ENCODE measurements at regions not wholly inside any gene's neighbourhood (a gene's known extent, or its start where the extent isn't known, plus 50 kb on each side); places are given as distances from the start of the nearest gene placed in this dataset.

GRCh38 chr3:193942516-193943055, 193.4 kb upstream of the HES1 start:
- TF ChIP-seq, protein P1, sequence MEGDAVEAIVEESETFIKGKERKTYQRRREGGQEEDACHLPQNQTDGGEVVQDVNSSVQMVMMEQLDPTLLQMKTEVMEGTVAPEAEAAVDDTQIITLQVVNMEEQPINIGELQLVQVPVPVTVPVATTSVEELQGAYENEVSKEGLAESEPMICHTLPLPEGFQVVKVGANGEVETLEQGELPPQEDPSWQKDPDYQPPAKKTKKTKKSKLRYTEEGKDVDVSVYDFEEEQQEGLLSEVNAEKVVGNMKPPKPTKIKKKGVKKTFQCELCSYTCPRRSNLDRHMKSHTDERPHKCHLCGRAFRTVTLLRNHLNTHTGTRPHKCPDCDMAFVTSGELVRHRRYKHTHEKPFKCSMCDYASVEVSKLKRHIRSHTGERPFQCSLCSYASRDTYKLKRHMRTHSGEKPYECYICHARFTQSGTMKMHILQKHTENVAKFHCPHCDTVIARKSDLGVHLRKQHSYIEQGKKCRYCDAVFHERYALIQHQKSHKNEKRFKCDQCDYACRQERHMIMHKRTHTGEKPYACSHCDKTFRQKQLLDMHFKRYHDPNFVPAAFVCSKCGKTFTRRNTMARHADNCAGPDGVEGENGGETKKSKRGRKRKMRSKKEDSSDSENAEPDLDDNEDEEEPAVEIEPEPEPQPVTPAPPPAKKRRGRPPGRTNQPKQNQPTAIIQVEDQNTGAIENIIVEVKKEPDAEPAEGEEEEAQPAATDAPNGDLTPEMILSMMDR (IDR thresholded peaks at IDR 0.05), result no peak
- Histone ChIP-seq H3K9me3 (no peaks in the 10 kb centered on the region), H3K36me3 (ENCODE audit: low read depth) (no peaks in the 10 kb centered on the region), H3K4me3 (no peak overlapping the region), H3K4me1 (ENCODE audit: low read depth) (no peaks in the 10 kb centered on the region)
- ATAC-seq (no peak), DNase-seq (no peak)
- intact Hi-C loops (cut with DNase I, micrococcal nuclease), result loop anchor here in 1 of 2 donors (10.0 kb wide), 1 partner anchor 228 kb away; no protein-coding TSS in a partner anchor

DNA sequence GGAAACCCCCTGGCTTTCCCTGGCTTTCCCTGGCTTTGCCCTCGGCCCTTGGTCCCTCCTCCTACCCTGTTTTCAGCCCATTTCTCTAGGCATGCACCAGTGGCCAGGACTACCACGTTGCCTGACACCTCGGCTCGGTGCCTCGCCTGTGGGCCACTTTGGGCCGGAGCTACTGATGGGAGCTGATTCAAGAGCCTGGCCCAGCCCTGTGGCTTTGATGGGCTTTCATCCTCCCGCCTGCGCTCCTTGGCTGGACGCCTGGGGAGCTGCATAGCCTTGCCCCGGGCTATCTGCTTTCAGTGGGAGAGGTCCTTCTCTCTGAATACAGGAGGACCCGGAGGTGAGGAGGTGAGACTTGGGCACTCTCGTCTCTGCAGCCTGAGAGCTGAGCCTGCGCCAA, 192.7 kb upstream of the HES1 start:
- no peaks in the 10 kb centered on the region for H3K36me3 ChIP-seq (ENCODE audit: low read depth)
- TF ChIP-seq, protein P1 (IDR thresholded peaks at IDR 0.05), result no peak
- no peak overlapping the region for H3K4me3 ChIP-seq
- no peaks in the 10 kb centered on the region for H3K4me1 ChIP-seq (ENCODE audit: low read depth)
- DNase-seq, result peak in 2 of 3 donors; percentile 38 to 53
- intact Hi-C loops (cut with DNase I, micrococcal nuclease), result loop anchor here in 1 of 2 donors (10.0 kb wide), 1 partner anchor 228 kb away; no protein-coding TSS in a partner anchor
- ATAC-seq, result no peak
- no peaks in the 10 kb centered on the region for H3K9me3 ChIP-seq

DNA sequence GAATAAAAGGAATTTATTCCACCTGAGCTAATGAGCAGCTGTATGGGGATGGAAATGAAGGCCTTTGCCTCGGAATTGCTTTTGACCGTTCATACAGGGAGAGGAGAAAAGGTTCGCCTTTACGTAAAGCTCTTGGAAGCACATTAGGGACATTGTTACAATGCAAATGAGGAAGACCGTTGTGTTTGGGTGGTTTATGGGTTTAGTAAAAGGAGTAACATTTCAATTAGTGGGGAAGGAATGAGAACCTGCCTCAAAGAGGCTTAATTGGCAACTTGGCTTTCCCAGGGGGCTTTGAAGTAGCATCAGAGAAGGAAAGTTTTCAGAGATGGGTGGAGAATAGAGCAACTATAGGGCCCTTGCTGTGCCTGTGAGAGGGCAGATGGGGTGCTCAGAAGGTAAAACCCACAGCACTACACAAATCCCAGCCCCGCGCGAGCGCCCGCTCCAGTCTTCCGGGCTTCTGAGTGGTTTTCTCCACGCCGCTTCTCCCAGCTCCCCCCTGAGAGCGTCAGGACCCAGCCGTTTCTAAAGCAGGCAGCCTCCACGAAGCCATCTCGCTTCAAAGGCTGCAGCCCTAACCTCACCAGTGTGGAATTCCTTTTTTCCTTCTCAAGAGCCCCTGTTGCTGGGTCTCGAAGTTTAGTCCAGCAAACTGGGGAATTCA, 192.0 kb upstream of the HES1 start:
- ATAC-seq (no peak), DNase-seq (no peak)
- Histone ChIP-seq H3K4me1 (ENCODE audit: low read depth) (no peaks in the 10 kb centered on the region), H3K36me3 (ENCODE audit: low read depth) (no peaks in the 10 kb centered on the region), H3K4me3 (no peak overlapping the region), H3K9me3 (no peaks in the 10 kb centered on the region)
- TF ChIP-seq, protein P1 (IDR thresholded peaks at IDR 0.05), result no peak
- intact Hi-C loops (cut with DNase I, micrococcal nuclease), result loop anchor here in 1 of 2 donors (10.0 kb wide), 1 partner anchor 229 kb away; no protein-coding TSS in a partner anchor

DNA sequence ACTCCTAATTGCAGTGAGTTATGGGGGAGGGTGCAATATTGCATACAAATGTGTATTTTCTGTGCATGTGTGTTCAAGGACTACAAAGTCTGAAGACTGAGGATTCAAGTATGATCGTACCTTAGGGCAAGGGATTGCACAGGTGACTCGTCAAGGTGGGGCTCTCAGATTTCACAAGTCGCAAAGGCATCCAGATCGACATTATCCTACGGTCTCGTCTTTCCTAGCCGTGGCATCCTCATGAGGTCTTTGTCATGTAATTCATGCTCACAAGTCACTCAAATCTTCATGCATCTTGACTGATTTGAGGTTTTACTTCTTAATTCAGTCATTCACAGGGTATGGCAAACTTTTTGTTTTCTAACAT, 191.4 kb upstream of the HES1 start:
- no peak for ATAC-seq
- H3K4me3 ChIP-seq, result no peak overlapping the region
- no peaks in the 10 kb centered on the region for H3K9me3 ChIP-seq
- TF ChIP-seq, protein P1 (IDR thresholded peaks at IDR 0.05), result no peak
- no peaks in the 10 kb centered on the region for H3K36me3 ChIP-seq (ENCODE audit: low read depth)
- intact Hi-C loops (cut with DNase I, micrococcal nuclease), result loop anchor here in 1 of 2 donors (10.0 kb wide), 1 partner anchor 230 kb away; no protein-coding TSS in a partner anchor
- no peaks in the 10 kb centered on the region for H3K4me1 ChIP-seq (ENCODE audit: low read depth)
- DNase-seq, result no peak

DNA sequence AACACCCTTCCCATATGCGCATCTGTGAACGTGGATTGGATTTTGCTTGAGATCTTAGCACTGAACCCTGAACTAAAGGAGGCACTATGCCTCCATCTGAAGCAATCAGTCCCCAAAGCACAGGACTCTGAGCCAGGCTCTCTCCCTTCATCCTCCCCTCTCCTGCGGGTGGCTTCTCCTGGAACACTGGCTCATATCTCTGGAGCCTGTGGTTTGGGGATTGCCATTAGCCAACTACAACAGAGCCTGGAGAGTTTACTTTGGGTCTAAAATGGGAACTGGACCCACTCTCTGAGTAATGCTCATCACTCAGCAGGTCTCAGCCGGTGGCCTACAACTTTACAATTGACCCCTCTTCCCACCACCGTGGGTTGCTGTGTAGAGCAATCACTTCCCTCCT, 190.8 kb upstream of the HES1 start:
- intact Hi-C loops (cut with DNase I, micrococcal nuclease), result loop anchor here in 1 of 2 donors (10.0 kb wide), 1 partner anchor 230 kb away; no protein-coding TSS in a partner anchor
- TF ChIP-seq, protein P1 (IDR thresholded peaks at IDR 0.05), result no peak
- H3K36me3 ChIP-seq (ENCODE audit: low read depth), result no peaks in the 10 kb centered on the region
- ATAC-seq (no peak), DNase-seq (no peak)
- H3K9me3 ChIP-seq, result no peaks in the 10 kb centered on the region
- no peak overlapping the region for H3K4me3 ChIP-seq
- H3K4me1 ChIP-seq (ENCODE audit: low read depth), result no peaks in the 10 kb centered on the region
